ENCODE measurements at regions not wholly inside any gene's neighbourhood (a gene's known extent, or its start where the extent isn't known, plus 50 kb on each side); places are given as distances from the start of the nearest gene placed in this dataset.
"Not testable (repeated sequence)": the region's sequence is repeated elsewhere in the genome, so short reads cannot be mapped to it uniquely, and the experiment has no call there.

GRCh38 chr6:114651611-114652010 is 308.8 kb upstream of the HS3ST5 start:
- no peak for DNase-seq (ENCODE audit: low read depth, low spot score)

GRCh38 chr6:114650891-114651290 is 308.1 kb upstream of the HS3ST5 start:
- DNase-seq (ENCODE audit: low read depth, low spot score), result no peak

DNA sequence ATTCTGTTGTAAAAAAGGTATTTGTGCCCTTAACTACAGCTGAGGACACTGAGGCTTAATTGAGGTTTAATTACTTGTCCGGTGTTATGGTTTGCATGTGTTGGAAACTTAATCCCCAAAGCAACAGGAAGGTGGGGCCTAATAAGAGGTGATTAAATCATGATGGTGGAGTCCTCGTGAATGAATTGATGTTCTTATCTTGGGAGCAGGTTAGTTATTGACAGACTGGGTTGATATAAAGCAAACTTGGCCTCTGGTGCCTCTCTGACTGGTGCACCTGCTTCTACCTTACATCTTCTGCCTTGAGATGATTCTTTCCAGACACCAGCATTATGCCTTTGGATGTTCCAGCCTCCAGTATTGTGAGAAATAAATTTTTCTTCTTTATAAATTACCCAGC is 306.5 kb upstream of the HS3ST5 start:
- no peak for DNase-seq (ENCODE audit: low read depth, low spot score)

- no peak for DNase-seq (ENCODE audit: low read depth, low spot score)
Observed at GRCh38 chr6:114648847-114649246, 306.0 kb upstream of the HS3ST5 start.

GRCh38 chr6:114638341-114638740 is 295.5 kb upstream of the HS3ST5 start:
- no peak for DNase-seq (ENCODE audit: low read depth, low spot score)

GRCh38 chr6:114634016-114634415 is 291.2 kb upstream of the HS3ST5 start:
- DNase-seq (ENCODE audit: low read depth, low spot score), result no peak

- DNase-seq (ENCODE audit: low read depth, low spot score), result not testable (repeated sequence)
Observed at GRCh38 chr6:114626226-114626625, 283.4 kb upstream of the HS3ST5 start.

DNA sequence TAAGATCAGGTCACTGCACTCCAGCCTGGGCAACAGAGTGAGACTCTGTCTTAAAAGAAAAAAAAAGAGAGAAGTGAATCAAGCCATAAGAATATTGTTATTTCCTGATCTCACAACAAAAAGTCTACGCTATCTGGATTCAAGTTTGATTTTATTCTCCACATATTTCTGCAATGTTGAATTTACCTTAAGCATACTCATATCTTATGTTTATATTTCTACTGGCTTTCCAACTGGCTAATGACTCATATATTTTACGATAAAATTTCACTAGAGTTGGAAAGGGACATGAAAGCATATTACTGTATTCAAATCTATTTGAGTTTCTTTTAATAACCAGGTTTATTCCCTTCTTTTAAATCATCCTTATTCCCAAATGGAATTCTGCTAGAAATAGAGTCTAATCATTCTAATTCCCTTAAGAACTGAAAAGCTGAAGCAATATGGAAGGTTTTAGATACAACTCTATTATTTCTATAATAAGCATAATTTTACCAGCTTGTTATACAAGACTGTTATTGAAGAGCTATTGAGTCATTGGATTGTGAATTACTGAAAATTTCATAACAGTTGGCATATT is 276.9 kb upstream of the HS3ST5 start:
- no peak for DNase-seq (ENCODE audit: low read depth, low spot score)

GRCh38 chr6:114611696-114612095 is 268.9 kb upstream of the HS3ST5 start:
- DNase-seq (ENCODE audit: low read depth, low spot score), result no peak

DNA sequence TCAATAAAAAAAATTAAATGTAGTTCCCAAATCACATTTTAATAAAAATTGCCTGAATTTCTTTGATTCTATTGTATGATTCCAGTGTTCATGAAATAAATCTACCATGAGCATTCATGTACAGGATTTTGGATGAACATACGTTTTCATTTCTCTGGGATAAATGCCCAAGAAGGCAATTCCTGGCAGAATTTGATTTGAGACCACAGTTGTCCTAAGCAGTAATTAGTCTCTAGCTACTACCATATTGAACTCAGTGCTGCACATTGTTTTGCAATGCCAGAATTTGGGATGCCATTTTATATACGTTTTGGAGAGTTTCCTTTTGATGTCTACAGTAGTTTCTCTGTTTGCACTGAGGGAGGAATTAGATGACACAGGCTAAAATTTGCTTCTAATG is 265.3 kb upstream of the HS3ST5 start:
- no peak for DNase-seq (ENCODE audit: low read depth, low spot score)

DNA sequence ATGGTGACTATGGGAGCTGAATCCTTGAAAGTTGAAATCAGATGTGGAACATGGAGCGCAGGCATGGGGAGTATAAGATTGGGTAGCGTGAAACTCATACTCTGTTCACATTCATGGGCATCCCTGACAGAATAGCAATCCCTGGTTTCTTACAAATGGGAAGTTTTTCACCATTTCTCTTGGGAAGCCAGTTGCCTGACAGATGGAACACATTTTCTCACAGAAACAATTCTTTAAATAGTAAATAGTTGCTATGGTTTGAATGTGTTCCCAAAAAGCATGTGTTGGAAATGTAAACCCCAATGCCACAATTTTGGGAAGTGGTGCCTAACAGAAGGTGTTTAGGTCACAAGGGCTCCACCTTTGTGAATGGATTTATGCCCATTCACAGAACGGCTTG is 262.8 kb upstream of the HS3ST5 start:
- no peak for DNase-seq (ENCODE audit: low read depth, low spot score)

DNA sequence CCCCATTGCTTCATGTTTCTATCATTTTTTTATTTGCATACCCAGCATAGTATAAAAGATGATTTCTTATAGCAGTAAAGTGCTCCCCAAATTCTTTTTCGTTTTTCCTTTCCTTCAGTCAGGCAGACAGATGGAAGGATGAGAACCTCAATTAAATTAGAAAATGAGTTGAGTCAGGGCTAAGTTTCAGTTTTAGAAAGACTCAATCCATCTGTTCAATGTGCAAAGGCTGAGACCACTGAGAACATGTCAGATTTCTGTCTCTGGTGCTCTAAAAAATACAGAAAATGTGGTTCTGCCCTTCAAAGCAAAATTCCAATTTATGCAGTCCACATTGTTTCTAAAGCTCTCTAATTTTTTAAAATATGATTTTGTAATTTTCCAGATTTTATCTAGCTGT is 257.6 kb upstream of the HS3ST5 start:
- no peak for DNase-seq (ENCODE audit: low read depth, low spot score)

GRCh38 chr6:114595591-114595990 is 252.8 kb upstream of the HS3ST5 start:
- no peak for DNase-seq (ENCODE audit: low read depth, low spot score)

DNA sequence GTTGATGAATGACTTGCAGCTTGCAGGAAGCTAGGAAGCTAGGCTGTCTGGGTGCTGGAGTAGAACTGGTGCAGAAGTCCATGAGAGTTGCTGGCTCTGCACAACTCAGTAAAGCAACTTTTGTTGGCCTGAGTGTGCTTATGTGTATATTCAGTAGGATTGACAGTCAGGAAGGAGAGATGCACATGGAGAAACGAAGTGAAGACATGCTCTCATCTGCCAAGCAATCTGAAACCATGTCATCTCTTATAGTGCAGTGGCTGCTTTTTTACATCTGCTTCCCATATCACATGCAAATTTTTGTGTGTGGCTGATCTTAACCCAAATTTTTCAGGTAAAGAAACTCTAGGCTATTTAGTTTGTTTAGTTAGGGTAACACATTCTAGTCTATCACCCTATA is 252.4 kb upstream of the HS3ST5 start:
- no peak for DNase-seq (ENCODE audit: low read depth, low spot score)

DNA sequence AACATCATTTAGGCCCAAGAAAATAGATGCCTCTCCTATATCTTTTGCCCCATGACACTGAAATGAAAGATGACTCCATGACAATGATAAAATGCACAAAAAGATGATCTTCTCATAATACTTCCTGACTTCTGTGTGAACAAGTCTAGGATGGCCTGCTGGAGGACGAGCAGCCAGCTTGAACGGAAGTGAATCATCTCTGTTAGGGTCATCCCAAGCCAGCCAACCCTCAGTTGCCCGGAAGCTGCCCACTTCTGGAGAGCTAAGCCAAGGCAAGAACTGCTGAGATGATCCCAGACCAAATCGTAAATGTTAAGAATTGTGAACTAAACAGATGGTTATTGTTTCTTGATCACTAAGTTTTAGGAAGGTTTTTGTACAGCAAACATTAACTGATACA is 249.7 kb upstream of the HS3ST5 start:
- no peak for DNase-seq (ENCODE audit: low read depth, low spot score)

- DNase-seq (ENCODE audit: low read depth, low spot score), result no peak
Observed at GRCh38 chr6:114588726-114589125, 245.9 kb upstream of the HS3ST5 start.

DNA sequence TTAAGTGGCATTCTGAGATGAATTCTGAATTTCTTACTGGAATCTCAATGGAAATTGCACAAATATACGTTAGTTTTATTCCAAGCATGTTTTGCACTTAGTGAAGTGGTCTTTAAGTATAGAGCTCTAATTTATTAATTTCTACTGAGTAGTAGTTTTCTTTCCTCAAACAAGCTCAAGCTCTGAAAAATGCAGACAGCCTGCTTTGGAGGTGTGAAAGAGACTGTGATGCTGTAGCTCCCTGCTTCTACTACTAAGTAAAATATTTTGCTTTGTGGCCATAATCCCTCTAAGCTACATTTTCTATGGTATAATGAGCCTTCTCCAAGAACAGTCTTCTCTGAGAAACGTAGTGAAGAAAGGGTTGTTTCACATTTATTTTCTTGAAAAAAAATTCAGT is 243.5 kb upstream of the HS3ST5 start:
- no peak for DNase-seq (ENCODE audit: low read depth, low spot score)

DNA sequence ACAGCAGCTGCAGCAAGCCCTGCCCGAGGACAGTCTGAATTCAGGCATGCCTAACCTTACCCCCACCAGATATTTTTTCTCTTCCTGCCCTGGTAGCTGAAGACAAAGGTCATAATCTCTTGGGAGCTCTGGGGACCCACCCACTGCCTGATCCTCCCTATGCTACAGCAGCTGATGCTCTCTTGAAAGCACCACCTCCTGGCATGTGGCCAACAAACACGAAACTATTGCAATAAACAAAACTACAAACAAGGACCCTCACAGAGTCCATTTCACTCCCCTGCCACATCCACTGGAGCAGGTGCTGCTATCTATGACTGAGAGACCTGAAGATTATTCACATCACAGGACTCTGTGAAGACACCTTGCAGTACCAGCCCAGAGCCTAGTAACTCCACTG is 238.5 kb upstream of the HS3ST5 start:
- no peak for DNase-seq (ENCODE audit: low read depth, low spot score)

GRCh38 chr6:114580882-114581281 is 238.1 kb upstream of the HS3ST5 start:
- no peak for DNase-seq (ENCODE audit: low read depth, low spot score)

DNA sequence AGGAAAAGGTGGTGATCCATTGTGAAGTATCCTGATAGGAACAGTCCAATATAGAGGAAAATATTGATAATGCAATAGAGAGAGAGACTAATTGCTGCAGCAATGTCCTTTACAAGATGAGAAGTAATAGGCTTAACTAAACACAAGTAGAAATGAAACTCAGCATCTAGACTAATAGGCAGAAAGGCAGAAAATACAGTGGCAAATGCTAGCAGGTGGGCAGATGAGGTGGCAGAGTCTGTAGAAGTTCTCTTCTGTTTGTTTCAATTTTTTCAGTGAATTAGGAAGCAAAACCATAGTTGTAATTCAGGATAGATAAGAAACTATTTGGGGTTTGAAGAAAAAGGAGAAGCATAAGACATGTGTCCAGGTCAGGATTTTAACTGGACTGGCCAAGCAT is 236.7 kb upstream of the HS3ST5 start:
- no peak for DNase-seq (ENCODE audit: low read depth, low spot score)

DNA sequence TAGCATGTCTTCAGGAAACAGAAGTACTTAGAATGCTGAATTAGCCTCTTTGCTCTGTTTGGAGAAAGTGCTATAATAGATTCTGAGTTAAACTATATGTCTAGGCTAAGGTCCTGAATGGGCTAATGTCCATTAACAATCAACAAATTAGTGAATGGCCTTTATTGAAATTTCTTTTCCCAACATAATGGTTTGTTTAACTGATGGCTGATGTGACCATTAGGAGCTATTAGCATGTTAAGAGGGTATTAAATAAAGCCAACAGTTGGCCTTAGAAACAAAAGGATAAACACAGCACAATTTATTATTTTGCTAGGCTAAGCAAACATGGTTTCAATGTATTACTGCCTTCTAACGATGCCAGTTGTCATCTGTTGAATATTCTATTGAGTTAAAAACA is 234.3 kb upstream of the HS3ST5 start:
- DNase-seq (ENCODE audit: low read depth, low spot score), result no peak

DNA sequence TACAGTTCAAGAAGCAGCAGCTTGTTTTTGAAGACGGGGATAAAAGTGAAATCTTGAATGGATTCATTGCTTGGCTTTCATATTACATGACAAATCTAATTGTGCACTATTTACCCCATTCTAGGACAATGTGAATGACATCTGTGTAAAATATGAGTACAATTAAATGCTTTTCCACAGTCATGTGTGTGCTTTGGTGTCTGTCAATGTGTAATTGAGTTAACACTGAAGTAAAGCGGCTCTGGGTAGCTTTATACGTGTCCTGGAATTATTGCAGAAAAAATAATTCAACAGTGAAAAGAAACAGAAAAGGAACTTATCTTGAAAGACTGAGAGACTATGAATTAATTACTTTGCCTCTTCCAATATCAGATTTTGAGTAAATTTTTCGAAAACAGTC is 233.5 kb upstream of the HS3ST5 start:
- DNase-seq (ENCODE audit: low read depth, low spot score), result no peak

DNA sequence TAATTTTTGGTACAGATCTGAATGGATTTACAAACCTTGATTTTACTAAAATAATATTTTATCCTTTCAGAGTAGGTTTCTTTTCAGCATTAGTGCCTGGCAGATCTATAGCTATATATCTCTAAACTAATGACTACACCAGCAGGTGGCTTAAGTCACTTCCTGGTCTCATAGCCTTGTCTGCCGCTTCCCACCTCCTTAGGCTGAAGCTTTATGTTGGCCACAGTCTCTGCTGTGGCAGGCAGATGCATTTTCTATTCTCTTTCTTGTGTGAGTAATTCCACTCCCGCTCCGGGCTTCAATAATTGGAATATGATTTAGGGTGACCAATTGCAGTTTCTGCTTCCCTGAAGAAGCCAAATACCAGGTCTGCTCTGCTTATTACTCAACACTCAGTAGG is 226.8 kb upstream of the HS3ST5 start:
- no peak for DNase-seq (ENCODE audit: low read depth, low spot score)

DNA sequence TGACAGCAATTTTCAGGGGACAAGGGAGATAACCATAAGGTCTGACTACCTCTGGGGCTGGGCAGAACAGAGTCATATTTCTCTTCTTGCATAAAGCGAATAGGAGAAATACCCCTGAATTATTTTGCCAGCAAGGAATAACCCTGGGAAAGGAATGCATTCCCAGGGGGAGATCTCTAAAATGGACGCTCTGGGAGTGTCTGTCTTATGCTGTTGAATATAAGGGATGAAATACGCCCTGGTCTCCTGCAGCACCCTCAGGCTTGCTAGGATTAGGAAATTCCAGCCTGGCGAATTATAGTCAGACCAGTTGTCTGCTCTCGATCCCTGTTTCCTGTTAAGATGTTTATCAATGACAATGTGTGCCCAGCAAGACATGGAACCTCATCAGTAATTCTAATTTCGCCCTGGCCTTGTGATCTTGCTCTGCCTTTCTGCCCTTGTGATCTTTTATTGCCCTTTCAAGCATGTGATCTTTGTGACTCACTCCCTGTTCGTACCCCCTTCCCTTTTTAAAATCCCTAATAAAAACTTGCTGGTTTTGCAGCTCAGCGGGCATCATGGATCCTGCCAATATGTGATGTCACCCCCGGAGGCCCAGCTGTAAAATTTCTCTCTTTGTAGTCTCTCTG is 221.6 kb upstream of the HS3ST5 start:
- no peak for DNase-seq (ENCODE audit: low read depth, low spot score)

Data from smooth muscle cell of the brain vasculature (primary cell).